Central memory CD8-positive, alpha-beta T cell (primary cell): ENCODE measurements at regions not wholly inside any gene's neighbourhood (a gene's known extent, or its start where the extent isn't known, plus 50 kb on each side); places are given as distances from the start of the nearest gene placed in this dataset.
"Not testable (repeated sequence)": the region's sequence is repeated elsewhere in the genome, so short reads cannot be mapped to it uniquely, and the experiment has no call there.

Experiments
- ATAC-seq: fragments of 150-1000 bp; cut with Tn5 transposase; replicated peaks from 2 replicates; pipeline ENCODE4 v1.10.0; 2022; ENCODE audit warnings: mild to moderate bottlenecking, moderate FRiP score, moderate number of reproducible peaks; ENCODE audit not compliant: poor library complexity, severe bottlenecking; ENCODE audit errors: extremely low read depth
- DNase-seq, 2 donors: peaks; one replicate each; pipeline ENCODE4 v3.0.0; 2021; ENCODE audit warnings: low spot score in 2 of 2
- H3K27ac Mint-ChIP-seq: one replicate; pipeline ENCODE4 v1.8.0; 2022; ENCODE audit warnings: low read depth, mild to moderate bottlenecking, moderate library complexity, mixed read lengths
- H3K27me3 Mint-ChIP-seq: one replicate; pipeline ENCODE4 v1.8.0; 2022; ENCODE audit warnings: mixed read lengths
- H3K36me3 Mint-ChIP-seq: one replicate; pipeline ENCODE4 v1.8.0; 2022; ENCODE audit warnings: mild to moderate bottlenecking, moderate library complexity, mixed read lengths; ENCODE audit not compliant: insufficient read depth
- H3K4me1 Mint-ChIP-seq: one replicate; pipeline ENCODE4 v1.8.0; 2022; ENCODE audit warnings: mixed read lengths
- H3K4me3 Mint-ChIP-seq: one replicate; pipeline ENCODE4 v1.8.0; 2022; ENCODE audit warnings: mild to moderate bottlenecking, moderate library complexity, mixed read lengths
- H3K9me3 Mint-ChIP-seq: one replicate; pipeline ENCODE4 v1.8.0; 2022; ENCODE audit warnings: mixed read lengths

DNA sequence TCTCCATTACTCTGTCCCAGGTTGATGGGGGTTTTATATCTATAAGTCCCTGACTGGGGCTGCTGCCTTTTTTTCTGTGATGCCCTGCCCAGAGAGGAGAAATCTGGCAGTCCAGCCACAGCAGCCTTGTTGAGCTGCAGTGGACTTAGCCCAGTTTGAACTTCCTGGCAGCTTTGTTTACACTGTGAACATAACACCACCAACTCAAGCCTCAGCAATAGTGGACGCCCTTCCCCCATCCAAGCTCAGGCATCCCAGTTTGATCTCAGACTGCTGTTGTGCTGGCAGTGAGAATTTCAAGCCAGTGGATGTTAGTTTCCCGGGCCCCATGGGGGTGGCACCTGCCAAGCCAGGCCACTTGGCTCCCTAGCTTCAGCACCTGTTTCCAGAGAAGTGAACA is 298.5 kb upstream of the KDM5D start:
- Mint-ChIP-seq H3K36me3 (no peaks in the 10 kb centered on the region), H3K27ac (no peak overlapping the region)

DNA sequence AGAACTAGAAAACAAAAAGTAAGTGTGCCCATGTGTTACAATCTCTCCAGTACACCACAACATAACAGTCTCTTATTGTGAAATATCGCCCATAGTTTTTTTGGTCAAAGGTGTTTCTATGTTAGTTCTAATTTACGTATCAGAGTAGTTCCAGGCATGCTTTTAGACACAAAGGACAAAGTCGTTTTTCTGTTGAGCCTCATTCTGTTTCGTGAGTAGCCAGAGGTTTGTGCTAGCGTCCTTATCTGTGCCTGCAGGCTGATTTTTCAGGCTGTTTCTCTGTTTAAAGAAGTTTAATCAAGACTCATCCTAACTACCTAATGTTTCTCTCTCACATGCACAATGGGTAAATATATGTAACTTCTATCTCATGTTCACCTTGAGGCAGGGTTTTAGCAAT is 281.1 kb upstream of the KDM5D start:
- Mint-ChIP-seq H3K36me3 (no peaks in the 10 kb centered on the region), H3K4me1 (no peaks in the 10 kb centered on the region)

More for the DNA sequence above, 298.5 kb upstream of the KDM5D start:
- H3K9me3 Mint-ChIP-seq, result no peaks in the 10 kb centered on the region
- H3K4me3 Mint-ChIP-seq, result no peak overlapping the region
- H3K4me1 Mint-ChIP-seq, result no peaks in the 10 kb centered on the region
- DNase-seq, result no peak
- H3K27me3 Mint-ChIP-seq, result no peaks in the 10 kb centered on the region
- no peak for ATAC-seq

GRCh38 chrY:19993410-19993809 is 248.9 kb upstream of the KDM5D start:
- not testable (repeated sequence) for H3K4me1 Mint-ChIP-seq, ATAC-seq, DNase-seq, H3K4me3 Mint-ChIP-seq, H3K36me3 Mint-ChIP-seq, H3K27ac Mint-ChIP-seq
- Mint-ChIP-seq H3K27me3 (peaks cover 12% of the 10 kb centered on the region), H3K9me3 (peaks cover 15% of the 10 kb centered on the region)

More for the DNA sequence above, 281.1 kb upstream of the KDM5D start:
- no peaks in the 10 kb centered on the region for H3K27me3 Mint-ChIP-seq
- no peak overlapping the region for H3K27ac Mint-ChIP-seq
- ATAC-seq, result no peak
- peaks cover 14% of the 10 kb centered on the region for H3K9me3 Mint-ChIP-seq
- DNase-seq, result no peak
- no peak overlapping the region for H3K4me3 Mint-ChIP-seq

- H3K4me1 Mint-ChIP-seq, result no peaks in the 10 kb centered on the region
- H3K27me3 Mint-ChIP-seq, result no peaks in the 10 kb centered on the region
- H3K36me3 Mint-ChIP-seq, result no peaks in the 10 kb centered on the region
- H3K9me3 Mint-ChIP-seq, result no peaks in the 10 kb centered on the region
- H3K27ac Mint-ChIP-seq, result no peak overlapping the region
- H3K4me3 Mint-ChIP-seq, result no peak overlapping the region
- ATAC-seq (no peak), DNase-seq (no peak)
Observed at GRCh38 chrY:19973012-19973411, 228.5 kb upstream of the KDM5D start.

DNA sequence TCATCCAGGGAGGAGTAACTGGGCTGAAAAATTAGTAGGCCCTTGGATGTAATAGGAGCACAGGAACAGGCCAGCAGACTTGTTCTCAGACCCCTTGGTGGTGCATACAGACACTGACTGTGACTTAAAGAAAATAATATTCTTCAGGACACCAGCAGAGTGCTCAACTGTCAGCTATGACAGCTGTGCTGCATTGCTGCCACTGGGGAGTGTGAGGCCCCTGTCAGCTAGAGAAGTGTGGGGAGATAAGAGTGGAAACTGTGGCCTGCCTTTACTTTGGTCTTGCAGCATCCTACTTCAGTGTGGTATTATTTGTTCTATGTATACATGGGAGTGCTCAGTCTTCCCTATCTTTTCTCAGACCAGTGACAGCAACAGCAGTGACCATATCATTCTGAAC is 203.2 kb upstream of the KDM5D start:
- peaks cover 9% of the 10 kb centered on the region for H3K27me3 Mint-ChIP-seq
- H3K4me3 Mint-ChIP-seq, result no peak overlapping the region
- DNase-seq (no peak), ATAC-seq (no peak)
- no peaks in the 10 kb centered on the region for H3K4me1 Mint-ChIP-seq
- no peaks in the 10 kb centered on the region for H3K36me3 Mint-ChIP-seq
- peaks cover 7% of the 10 kb centered on the region for H3K9me3 Mint-ChIP-seq
- no peak overlapping the region for H3K27ac Mint-ChIP-seq

- H3K27ac Mint-ChIP-seq, result no peak overlapping the region
- peaks cover 10% of the 10 kb centered on the region for H3K9me3 Mint-ChIP-seq
- ATAC-seq, result no peak
- no peaks in the 10 kb centered on the region for H3K36me3 Mint-ChIP-seq
- no peak overlapping the region for H3K4me3 Mint-ChIP-seq
- H3K4me1 Mint-ChIP-seq, result no peaks in the 10 kb centered on the region
- H3K27me3 Mint-ChIP-seq, result peaks cover 46% of the 10 kb centered on the region
- no peak for DNase-seq
Observed at GRCh38 chrY:19899011-19899410, 154.5 kb upstream of the KDM5D start.

GRCh38 chrY:19892076-19892964 is 147.8 kb upstream of the KDM5D start:
- no peak overlapping the region for H3K4me3 Mint-ChIP-seq
- ATAC-seq, result no peak
- H3K27ac Mint-ChIP-seq, result no peak overlapping the region
- H3K36me3 Mint-ChIP-seq, result no peaks in the 10 kb centered on the region
- no peak for DNase-seq
- no peaks in the 10 kb centered on the region for H3K4me1 Mint-ChIP-seq
- peaks cover 60% of the 10 kb centered on the region for H3K27me3 Mint-ChIP-seq
- H3K9me3 Mint-ChIP-seq, result no peaks in the 10 kb centered on the region

DNA sequence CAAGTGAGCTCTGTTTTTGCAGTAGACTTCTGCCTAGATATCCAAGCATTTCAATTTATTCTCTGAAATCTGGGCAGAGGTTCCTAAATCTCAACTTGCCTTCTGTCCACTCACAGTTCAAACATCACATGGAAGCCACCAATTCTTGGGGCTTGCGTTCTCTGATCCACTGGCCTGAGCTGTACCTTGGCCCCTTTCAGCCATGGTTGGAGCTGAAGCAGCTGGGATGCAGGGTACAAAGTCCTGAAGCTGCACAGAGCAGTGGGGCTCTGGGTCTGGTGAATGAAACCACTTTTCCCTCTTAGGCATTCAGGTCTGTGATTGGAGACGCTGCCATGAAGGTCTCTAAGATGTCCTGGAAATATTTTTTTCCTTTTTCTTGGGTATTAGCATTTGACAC is 137.6 kb upstream of the KDM5D start:
- no peaks in the 10 kb centered on the region for H3K9me3 Mint-ChIP-seq
- ATAC-seq, result no peak
- no peak for DNase-seq
- H3K4me1 Mint-ChIP-seq, result no peaks in the 10 kb centered on the region
- no peaks in the 10 kb centered on the region for H3K36me3 Mint-ChIP-seq
- H3K4me3 Mint-ChIP-seq, result no peak overlapping the region
- no peak overlapping the region for H3K27ac Mint-ChIP-seq
- H3K27me3 Mint-ChIP-seq, result no peaks in the 10 kb centered on the region

GRCh38 chrY:19869715-19870114 is 125.2 kb upstream of the KDM5D start:
- H3K9me3 Mint-ChIP-seq, result no peaks in the 10 kb centered on the region
- no peaks in the 10 kb centered on the region for H3K4me1 Mint-ChIP-seq
- ATAC-seq, result no peak
- peak overlapping the region; percentile 72 for H3K4me3 Mint-ChIP-seq
- H3K27ac Mint-ChIP-seq, result no peak overlapping the region
- H3K36me3 Mint-ChIP-seq, result no peaks in the 10 kb centered on the region
- DNase-seq, result no peak
- H3K27me3 Mint-ChIP-seq, result peaks cover 16% of the 10 kb centered on the region

- Mint-ChIP-seq H3K9me3 (no peaks in the 10 kb centered on the region), H3K36me3 (no peaks in the 10 kb centered on the region), H3K4me3 (peak overlapping the region; percentile 72), H3K27ac (no peak overlapping the region), H3K27me3 (peaks cover 20% of the 10 kb centered on the region), H3K4me1 (no peaks in the 10 kb centered on the region)
- no peak for ATAC-seq
- DNase-seq, result no peak
Observed at GRCh38 chrY:19869281-19869680, 124.8 kb upstream of the KDM5D start.

DNA sequence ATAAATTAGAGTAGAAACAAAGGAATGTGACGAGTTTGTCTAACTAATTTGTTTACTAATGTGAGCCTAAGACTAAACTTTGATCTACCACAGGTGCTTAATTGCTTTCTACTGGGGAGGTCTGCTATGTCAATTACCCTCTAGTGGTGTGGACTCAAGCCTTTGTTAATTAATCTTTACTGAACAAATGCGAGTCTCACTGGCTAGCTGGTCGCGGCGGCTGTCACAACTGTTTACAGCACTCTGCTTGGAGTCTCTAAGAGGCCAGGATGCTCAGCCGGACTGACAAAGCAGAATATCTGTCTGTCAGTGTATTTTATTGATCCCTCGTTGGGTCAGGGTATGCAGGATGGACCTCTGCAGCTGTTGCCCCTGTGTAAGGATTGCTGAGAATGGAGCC is 124.1 kb upstream of the KDM5D start:
- no peak for DNase-seq
- no peaks in the 10 kb centered on the region for H3K4me1 Mint-ChIP-seq
- H3K27me3 Mint-ChIP-seq, result peaks cover 25% of the 10 kb centered on the region
- H3K9me3 Mint-ChIP-seq, result no peaks in the 10 kb centered on the region
- no peak overlapping the region for H3K27ac Mint-ChIP-seq
- ATAC-seq, result no peak
- peak overlapping the region; percentile 72 for H3K4me3 Mint-ChIP-seq
- no peaks in the 10 kb centered on the region for H3K36me3 Mint-ChIP-seq

DNA sequence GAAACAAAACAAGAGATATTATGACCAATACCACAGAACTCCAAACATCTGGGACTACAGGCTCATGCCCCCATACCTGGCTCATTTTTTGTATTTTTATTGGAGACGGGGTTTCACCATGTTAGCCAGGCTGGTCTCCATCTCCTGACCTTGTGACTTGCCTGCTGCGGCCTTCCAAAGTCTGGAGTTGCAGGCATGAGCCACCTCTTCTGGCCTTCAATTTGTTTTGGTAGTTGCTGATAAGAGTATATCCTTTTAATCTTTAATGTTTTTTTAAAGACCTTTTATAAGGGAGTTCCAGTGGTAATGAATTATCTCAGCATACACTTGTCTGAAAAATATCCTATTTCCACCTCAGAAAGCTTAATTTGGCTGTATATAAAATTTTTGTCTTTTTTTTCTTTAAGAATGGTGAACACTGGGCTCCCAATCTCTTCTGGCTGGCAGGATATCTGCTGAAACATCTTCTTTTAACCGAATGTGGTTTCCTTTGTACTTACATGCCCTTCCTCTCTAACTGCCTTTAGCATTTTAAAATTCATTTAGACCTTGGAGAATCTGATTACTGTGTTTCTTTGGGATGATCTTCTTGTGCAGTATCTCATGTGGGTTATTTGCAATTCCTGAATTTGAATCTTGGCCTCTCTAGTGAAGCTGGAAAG is 112.1 kb upstream of the KDM5D start:
- peaks cover 5% of the 10 kb centered on the region for H3K9me3 Mint-ChIP-seq
- DNase-seq (no peak), ATAC-seq (no peak)
- no peak overlapping the region for H3K4me3 Mint-ChIP-seq
- H3K27ac Mint-ChIP-seq, result no peak overlapping the region
- H3K36me3 Mint-ChIP-seq, result no peaks in the 10 kb centered on the region
- peaks cover 21% of the 10 kb centered on the region for H3K27me3 Mint-ChIP-seq
- no peaks in the 10 kb centered on the region for H3K4me1 Mint-ChIP-seq

DNA sequence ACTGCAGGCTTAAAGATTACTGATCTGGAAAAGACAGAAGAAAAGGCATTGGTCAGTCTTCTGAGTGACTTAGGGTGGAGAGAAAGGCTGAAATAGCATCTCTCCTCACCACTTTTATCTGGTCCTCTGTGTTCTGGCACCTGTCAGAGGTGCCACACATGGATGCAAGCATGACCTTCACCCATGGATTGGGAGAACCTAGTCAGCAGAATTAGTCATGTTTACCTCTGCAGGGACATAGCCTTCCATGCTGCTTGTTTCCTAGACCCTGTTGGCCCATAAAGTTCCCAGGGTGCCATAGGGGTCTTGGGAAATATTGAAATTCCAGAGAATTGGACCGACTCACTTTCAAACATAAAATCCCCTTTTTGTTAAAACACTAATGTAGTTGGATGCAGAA is 98.4 kb upstream of the KDM5D start:
- H3K27me3 Mint-ChIP-seq, result peaks cover 10% of the 10 kb centered on the region
- no peaks in the 10 kb centered on the region for H3K36me3 Mint-ChIP-seq
- no peak for ATAC-seq
- H3K27ac Mint-ChIP-seq, result no peak overlapping the region
- H3K4me1 Mint-ChIP-seq, result no peaks in the 10 kb centered on the region
- DNase-seq, result no peak
- H3K9me3 Mint-ChIP-seq, result peaks cover 5% of the 10 kb centered on the region
- no peak overlapping the region for H3K4me3 Mint-ChIP-seq
